HEK293T (cell line): ENCODE measurements at regions not wholly inside any gene's neighbourhood (a gene's known extent, or its start where the extent isn't known, plus 50 kb on each side); places are given as distances from the start of the nearest gene placed in this dataset.

Source experiments
- CTCF ChIA-PET: fragments of 350-600 bp; formaldehyde crosslinking; extraction: SDS; loops from one replicate; lab custom pipeline; 2021; ENCODE audit warnings: antibody characterized with exemption, inconsistent platforms; lab: Yijun Ruan, JAX
- POLR2A ChIA-PET: fragments of 350-600 bp; formaldehyde crosslinking; extraction: SDS; loops from one replicate; lab custom pipeline; 2020; ENCODE audit warnings: antibody characterized with exemption, inconsistent platforms; lab: Yijun Ruan, JAX
- DNase-seq: peaks from one replicate; pipeline ENCODE4 v3.0.0; 2012; ENCODE audit warnings: mixed read lengths; ENCODE audit errors: extremely low spot score
- ARNT ChIP-seq: fragments of 450-650 bp; IDR thresholded peaks from 2 replicates; pipeline ENCODE4 v1.6.1; 2017; ENCODE audit warnings: mild to moderate bottlenecking
- BHLHE40 ChIP-seq: fragments of 450-650 bp; IDR thresholded peaks from 2 replicates; pipeline ENCODE4 v1.6.1; 2016; ENCODE audit warnings: mild to moderate bottlenecking, moderate library complexity, borderline replicate concordance
- CTBP1 ChIP-seq: fragments of 450-650 bp; IDR thresholded peaks from 2 replicates; pipeline ENCODE4 v1.6.1; 2016; ENCODE audit warnings: borderline replicate concordance
- ELF4 ChIP-seq: fragments of 450-650 bp; IDR thresholded peaks from 2 replicates; pipeline ENCODE4 v1.6.1; 2017; ENCODE audit warnings: antibody characterized with exemption
- FOXA1 ChIP-seq: fragments of 450-650 bp; IDR thresholded peaks from 2 replicates; pipeline ENCODE4 v1.6.1; 2016; ENCODE audit warnings: mild to moderate bottlenecking
- FOXK2 ChIP-seq: fragments of 450-650 bp; IDR thresholded peaks from 2 replicates; pipeline ENCODE4 v1.6.1; 2016; ENCODE audit warnings: mild to moderate bottlenecking
- FOXM1 ChIP-seq: fragments of 450-650 bp; IDR thresholded peaks from 2 replicates; pipeline ENCODE4 v1.6.1; 2017; ENCODE audit warnings: mild to moderate bottlenecking, borderline replicate concordance
- HDGF ChIP-seq: fragments of 450-650 bp; IDR thresholded peaks from 2 replicates; pipeline ENCODE4 v1.6.1; 2017; ENCODE audit warnings: antibody characterized with exemption, borderline replicate concordance
- L3MBTL2 ChIP-seq: fragments of 450-650 bp; conservative IDR thresholded peaks from 2 replicates; pipeline ENCODE4 v1.6.1; 2016; ENCODE audit warnings: mild to moderate bottlenecking
- LEF1 ChIP-seq: fragments of 450-650 bp; IDR thresholded peaks from 2 replicates; pipeline ENCODE4 v1.6.1; 2017; ENCODE audit warnings: mild to moderate bottlenecking, borderline replicate concordance
- NFRKB ChIP-seq: fragments of 450-650 bp; IDR thresholded peaks from 2 replicates; pipeline ENCODE4 v1.6.1; 2016; ENCODE audit warnings: mild to moderate bottlenecking, moderate library complexity
- PKNOX1 ChIP-seq: fragments of 450-650 bp; IDR thresholded peaks from 2 replicates; pipeline ENCODE4 v1.6.1; 2016
- SP1 ChIP-seq: fragments of 450-650 bp; IDR thresholded peaks from 2 replicates; pipeline ENCODE4 v1.6.1; 2017
- SUZ12 ChIP-seq: fragments of 450-650 bp; IDR thresholded peaks from 2 replicates; pipeline ENCODE4 v1.6.1; 2016; ENCODE audit warnings: mild to moderate bottlenecking
- TARDBP ChIP-seq: fragments of 450-650 bp; IDR thresholded peaks from 2 replicates; pipeline ENCODE4 v1.6.1; 2016
- ZNF384 ChIP-seq: fragments of 450-650 bp; IDR thresholded peaks from 2 replicates; pipeline ENCODE4 v1.6.1; 2016

DNA sequence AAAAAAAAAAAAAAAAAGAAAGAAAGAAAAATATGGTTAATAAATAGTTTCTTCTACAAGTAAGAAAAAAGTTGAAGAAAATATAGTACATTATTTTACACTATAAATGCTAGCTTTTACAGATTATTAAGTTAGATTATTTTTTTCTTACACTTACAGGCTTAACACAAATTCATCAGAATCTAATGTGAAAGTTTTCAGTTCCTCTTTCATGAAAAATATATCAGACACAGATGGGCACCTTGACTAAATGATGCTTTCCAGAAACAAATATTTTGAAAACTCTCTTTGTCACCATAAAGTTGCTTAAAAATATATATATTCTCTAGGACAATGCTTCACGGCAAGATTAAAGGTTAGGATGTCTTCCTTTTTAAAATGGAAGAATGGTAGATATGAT, 321.8 kb upstream of the HSF2 start:
- CTCF ChIA-PET, result no interaction called here
- POLR2A ChIA-PET, result no interaction called here
- TF ChIP-seq CTBP1 (no peak), FOXM1 (no peak), ZNF384 (no peak), HDGF (no peak), PKNOX1 (no peak), TARDBP (no peak), LEF1 (no peak), BHLHE40 (no peak), L3MBTL2 (no peak), SP1 (no peak), ARNT (no peak)
- no peak for DNase-seq

DNA sequence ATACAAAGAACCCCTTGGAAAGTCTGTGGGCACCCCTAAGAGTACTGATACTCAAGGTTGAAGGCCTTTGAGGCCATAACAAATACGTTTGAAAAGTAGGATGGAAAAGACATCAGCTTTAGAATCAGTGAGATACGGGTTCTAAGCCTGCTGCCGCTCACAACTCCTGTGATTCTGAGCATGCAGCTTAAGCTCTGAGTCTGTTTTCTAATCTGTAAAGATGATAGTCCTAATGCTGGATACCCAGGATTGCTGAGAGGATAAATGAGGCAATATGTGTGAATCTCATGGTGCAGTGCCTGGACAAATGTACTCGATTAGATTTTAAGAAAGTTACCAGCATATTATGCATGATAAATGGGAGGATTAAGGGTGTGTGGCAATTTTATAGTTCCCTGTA, 321.0 kb upstream of the HSF2 start:
- ChIA-PET POLR2A (no interaction called here), CTCF (no interaction called here)
- TF ChIP-seq ZNF384 (no peak), PKNOX1 (no peak), TARDBP (no peak), NFRKB (no peak), ELF4 (no peak), LEF1 (no peak), ARNT (no peak), HDGF (no peak), FOXK2 (no peak), CTBP1 (no peak), FOXM1 (no peak), SP1 (no peak), FOXA1 (no peak), SUZ12 (no peak), L3MBTL2 (no peak), BHLHE40 (no peak)
- DNase-seq, result no peak

DNA sequence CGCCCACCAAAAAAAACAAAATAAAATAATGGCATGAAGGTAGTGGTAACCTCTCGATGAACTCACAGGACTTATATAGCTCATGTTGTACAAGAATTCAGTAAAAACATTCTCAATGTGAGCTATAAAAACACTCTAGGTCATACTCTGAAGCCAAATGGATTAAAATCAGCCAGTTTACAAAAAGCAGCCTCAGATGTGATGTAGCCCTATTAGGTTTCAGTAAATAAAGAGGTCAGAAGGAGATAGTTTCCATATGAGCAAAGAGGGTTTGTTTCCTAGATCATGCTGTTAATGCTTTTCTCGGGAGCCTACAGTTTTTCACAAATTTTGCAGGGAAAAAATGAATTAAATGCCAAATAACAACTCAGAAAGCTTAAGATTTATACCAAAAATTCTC, 319.5 kb upstream of the HSF2 start:
- ChIA-PET POLR2A (no interaction called here), CTCF (interaction anchor here (0.6 to 0.7 kb wide), 3 partner anchors 147 to 223 kb away, joined by 3 read pairs; no protein-coding TSS in a partner anchor)
- DNase-seq, result no peak
- TF ChIP-seq FOXA1, result no peak
- TF ChIP-seq ELF4, result no peak
- no peak for TF ChIP-seq SP1
- no peak for TF ChIP-seq NFRKB
- no peak for TF ChIP-seq BHLHE40
- TF ChIP-seq ZNF384, result no peak
- TF ChIP-seq SUZ12, result no peak
- TF ChIP-seq CTBP1, result no peak
- no peak for TF ChIP-seq LEF1
- TF ChIP-seq ARNT, result no peak
- TF ChIP-seq TARDBP, result no peak
- TF ChIP-seq L3MBTL2, result no peak
- no peak for TF ChIP-seq HDGF
- no peak for TF ChIP-seq FOXK2
- TF ChIP-seq PKNOX1, result no peak
- TF ChIP-seq FOXM1, result no peak

DNA sequence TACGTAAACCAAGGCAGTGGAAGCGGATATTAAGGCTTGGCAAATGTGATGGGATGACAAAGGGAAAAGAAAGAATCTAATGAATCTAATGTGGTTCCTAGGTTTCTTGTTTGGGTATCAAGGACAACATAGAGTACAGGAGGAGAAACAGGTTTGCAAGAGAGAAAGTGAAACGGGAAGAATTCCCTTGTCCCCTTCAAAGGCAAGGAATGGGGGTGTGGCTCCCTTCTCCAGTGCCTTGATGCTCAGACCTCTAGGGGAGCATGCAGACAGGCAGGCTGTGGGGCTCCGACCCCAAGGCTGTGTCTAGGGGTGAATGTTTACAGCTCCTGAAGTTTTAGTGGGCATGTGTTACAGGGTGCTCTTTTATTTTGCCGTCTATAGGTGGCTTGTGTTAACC, 317.5 kb upstream of the HSF2 start:
- POLR2A ChIA-PET, result no interaction called here
- CTCF ChIA-PET, result no interaction called here
- TF ChIP-seq ZNF384 (no peak), HDGF (no peak), SP1 (no peak), ELF4 (no peak), PKNOX1 (no peak), TARDBP (no peak)
- no peak for DNase-seq

DNA sequence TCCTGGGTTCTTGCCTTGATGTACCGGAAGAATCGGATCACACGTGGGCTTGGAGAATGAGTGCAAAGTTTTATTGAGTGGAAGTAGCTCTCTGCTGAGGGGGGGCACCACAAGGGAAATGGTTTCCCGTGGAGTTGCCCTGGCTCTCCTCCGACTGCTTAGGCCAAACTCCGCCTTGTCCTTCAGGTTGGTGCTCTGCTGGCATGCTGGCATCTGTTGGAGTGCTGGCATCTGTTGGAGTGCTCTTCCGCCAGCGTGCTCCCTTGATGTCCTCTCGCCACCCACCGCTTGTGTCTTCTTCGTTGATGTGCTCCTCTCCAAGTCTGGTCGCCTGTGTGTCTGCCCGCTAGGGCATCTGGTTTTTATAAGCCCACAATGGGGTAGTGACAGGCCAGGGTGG, 317.1 kb upstream of the HSF2 start:
- POLR2A ChIA-PET, result no interaction called here
- CTCF ChIA-PET, result no interaction called here

More for the DNA sequence above, 317.1 kb upstream of the HSF2 start:
- DNase-seq, result no peak
- TF ChIP-seq ZNF384, result no peak
- TF ChIP-seq FOXK2, result no peak
- TF ChIP-seq L3MBTL2, result no peak
- TF ChIP-seq CTBP1, result no peak
- no peak for TF ChIP-seq HDGF
- no peak for TF ChIP-seq ELF4
- no peak for TF ChIP-seq NFRKB
- TF ChIP-seq PKNOX1, result no peak
- TF ChIP-seq TARDBP, result no peak
- TF ChIP-seq FOXA1, result no peak
- TF ChIP-seq BHLHE40, result no peak
- no peak for TF ChIP-seq FOXM1
- no peak for TF ChIP-seq LEF1
- no peak for TF ChIP-seq SUZ12
- TF ChIP-seq SP1, result no peak
- no peak for TF ChIP-seq ARNT
